HG02938 (cell line): ENCODE measurements at regions not wholly inside any gene's neighbourhood (a gene's known extent, or its start where the extent isn't known, plus 50 kb on each side); places are given as distances from the start of the nearest gene placed in this dataset.
A peak's percentile ranks its signal among the peaks of the same experiment; 100 is the strongest.

Source experiments
- ATAC-seq: cut with Tn5 transposase; IDR thresholded peaks from one replicate; pipeline ENCODE4 v1.9.1; 2021; ENCODE audit warnings: mild to moderate bottlenecking, moderate library complexity; ENCODE audit not compliant: unreplicated experiment

DNA sequence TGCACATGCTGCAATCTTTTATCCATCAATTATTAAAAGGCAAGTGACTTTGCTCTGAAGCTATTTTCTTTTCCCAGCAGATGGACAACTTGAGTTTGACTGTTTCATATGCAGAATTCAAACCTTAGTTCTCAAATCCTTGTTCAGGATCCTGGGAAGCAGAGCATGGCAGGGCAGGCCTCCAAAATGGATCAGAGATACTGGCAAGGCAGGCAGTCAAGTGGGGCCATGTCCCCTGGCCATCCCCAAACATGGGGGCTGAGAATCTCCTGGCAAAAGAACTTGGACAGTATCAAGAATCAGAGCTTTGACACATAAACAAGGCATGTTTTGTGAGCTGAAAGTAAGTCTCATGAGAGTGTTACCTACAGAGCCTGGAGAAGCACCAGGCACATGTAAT is 122.9 kb upstream of the CTNNB1 start:
- no peak for ATAC-seq

DNA sequence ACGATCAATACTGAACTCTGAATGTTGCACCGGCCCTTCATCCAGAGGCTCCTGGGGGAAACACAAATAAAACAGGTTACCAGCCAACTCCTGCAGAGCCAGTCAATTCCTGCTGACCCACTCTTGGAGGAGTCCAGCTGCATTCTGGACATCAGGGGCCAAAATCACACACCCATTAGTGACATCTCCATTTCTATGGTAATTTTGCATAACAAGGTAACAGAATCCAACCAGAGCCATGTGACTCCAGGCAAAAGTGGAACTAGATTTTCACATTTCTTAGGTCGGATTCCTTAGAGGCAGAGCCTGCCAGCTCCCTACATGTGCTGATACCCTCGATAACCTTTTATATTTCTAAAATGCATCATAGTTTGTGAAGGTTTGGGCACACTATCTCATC is 119.2 kb upstream of the CTNNB1 start:
- no peak for ATAC-seq

DNA sequence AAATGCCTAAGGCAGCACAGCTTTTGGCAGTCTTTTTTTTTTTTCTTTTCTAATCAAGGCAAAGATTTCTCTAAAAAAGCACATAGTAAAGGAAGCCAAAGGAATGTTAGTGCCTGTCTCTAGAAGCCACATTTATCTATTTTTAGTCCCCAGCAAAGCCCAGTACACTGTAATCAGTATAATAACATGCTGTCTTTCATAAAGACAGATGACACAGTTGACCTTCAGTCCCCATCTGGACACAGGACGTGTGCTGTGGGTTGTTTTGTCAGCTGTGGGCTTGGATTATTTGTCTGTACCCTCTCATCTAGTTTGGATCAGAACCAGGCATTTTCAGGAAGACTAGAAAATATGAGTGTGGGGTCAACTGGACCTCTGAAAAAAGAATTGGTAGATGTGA is 110.4 kb upstream of the CTNNB1 start:
- no peak for ATAC-seq

DNA sequence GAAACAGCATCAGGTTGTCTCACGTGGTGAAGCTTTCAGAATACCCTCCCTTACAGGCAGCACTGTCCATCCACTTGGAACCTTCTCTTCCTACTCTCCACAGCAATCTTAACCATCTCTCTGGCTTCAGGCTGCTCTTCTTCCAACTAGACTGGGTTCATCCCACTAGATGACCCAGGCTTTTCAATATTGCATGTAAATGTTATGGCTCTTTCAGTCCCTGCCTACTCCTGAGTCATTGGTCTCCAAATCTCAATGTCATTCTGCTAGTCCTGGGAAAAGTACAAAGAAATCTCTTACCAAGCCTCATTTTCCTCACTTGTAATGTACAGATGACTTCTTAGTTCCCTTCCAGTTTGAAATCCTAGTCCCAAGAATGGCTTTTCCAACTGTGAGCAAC is 109.7 kb upstream of the CTNNB1 start:
- no peak for ATAC-seq

DNA sequence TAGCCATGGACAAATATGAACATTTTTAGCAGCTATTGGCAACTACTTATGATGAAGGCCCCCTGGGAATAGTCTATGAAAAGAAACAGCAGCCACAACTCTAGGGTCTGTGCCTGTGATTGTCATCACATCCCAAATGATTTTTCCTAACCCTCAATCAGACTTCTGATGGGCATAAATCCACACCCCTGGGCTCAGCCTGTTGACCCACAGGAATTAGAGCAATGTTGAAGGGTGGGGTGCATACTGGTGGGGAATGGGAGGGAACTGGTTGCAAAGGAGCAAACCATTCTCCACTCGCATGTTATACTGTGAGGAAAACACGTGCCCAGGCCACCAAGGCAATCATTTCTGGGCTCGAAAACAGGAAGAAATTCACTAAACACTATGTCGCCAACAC is 106.5 kb upstream of the CTNNB1 start:
- ATAC-seq: no peak

DNA sequence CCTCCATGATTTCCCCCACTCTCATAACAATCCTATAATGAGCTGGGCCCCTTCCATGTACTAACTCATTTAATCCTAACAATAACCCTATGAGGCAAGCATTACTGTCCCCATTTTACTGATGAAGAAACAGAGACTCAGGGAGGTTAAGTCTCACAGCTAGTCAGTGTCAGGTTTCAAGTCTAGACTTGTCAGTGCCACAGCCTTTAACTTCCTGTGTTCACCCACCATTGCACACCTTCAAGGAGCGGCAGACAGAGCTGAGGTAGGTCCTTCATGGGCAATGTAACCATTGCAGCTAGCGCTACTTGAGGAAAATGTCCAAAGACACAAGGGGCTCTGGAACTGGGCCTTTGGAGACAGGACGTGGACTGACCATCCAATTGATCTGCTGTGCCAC is 105.8 kb upstream of the CTNNB1 start:
- no peak for ATAC-seq

DNA sequence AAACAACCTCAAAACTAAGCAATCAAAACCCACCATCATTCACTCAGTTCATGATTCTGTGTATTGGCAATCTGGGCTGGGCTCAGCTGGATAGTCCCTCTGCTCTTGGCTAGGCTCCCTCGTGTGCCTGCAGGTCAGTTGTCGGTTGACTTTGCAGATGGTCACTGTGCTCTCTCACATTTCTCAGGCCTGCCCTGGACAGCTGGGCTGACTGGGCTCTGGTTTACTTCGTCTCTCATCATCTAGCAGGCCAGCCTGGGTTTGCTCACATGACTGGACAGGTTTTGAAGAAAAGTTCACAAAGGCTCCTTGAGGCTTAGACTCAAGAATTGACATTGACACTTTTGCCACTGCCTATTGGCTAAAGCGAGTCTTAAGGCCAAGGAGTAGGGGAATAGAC is 105.0 kb upstream of the CTNNB1 start:
- no peak for ATAC-seq

DNA sequence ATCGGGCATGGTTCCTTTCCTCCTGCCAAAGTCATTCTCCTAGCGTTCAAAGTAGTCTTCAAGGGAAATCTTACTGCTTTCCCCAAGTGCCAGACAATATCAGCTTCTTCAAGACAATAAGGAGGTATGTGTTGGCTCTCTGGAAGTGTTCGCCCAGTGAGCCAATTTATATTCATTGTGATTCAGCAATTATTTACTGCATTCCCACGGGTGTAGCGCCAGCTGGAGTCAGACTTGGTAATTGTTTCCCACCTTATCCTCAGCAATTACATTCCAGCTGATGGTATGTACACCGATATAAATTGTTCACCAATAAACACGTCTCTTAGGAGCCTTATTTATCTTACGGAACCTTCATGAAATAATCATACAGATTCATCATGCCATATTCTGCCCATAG is 103.6 kb upstream of the CTNNB1 start:
- no peak for ATAC-seq

DNA sequence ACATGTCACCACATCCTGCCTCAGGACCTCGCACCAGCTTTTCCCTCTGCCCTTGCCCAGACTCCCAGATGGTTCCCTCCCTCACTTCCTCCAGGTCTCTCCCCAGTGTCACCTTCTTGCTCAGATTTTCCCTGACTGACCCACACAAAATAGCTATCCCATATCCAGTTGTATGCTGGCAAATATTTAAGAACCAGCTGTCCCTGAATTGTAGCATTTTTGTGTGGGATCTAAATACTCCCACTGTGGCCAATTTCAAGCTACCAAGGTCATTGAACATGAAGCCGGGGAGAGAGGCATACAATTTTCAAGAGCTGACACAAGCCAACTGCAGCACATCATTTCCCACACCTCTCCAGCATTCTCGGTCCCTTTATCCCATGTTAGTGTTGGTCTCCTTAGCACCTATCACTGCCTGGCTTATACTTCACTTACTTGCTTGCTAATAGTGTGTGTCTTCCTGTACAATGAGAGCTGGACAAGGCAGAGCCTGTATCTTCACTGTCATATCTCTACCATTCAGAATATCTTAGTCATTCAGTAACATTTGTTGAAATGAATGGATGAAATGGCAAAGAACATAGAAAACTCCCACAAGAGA is 101.3 kb upstream of the CTNNB1 start:
- ATAC-seq: no peak

DNA sequence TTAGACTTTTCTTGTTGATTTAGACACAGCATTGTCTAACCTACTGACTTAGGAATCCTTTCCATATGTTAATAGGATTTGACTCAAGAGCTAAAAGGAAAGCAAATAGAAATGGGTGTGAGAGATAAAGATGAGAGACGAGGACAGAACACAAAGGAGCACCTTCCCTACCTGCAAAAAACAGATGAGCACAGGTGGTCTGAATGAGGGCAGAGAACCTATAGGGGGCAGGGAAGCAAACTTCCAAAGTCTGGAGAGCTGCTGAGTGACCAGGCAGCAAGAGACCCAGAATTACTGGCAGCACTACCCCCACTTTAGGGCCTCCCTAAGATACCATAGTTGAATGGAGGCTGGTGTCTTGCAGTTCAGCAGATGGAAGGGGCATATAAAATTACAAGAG is 98.1 kb upstream of the CTNNB1 start:
- ATAC-seq: no peak

DNA sequence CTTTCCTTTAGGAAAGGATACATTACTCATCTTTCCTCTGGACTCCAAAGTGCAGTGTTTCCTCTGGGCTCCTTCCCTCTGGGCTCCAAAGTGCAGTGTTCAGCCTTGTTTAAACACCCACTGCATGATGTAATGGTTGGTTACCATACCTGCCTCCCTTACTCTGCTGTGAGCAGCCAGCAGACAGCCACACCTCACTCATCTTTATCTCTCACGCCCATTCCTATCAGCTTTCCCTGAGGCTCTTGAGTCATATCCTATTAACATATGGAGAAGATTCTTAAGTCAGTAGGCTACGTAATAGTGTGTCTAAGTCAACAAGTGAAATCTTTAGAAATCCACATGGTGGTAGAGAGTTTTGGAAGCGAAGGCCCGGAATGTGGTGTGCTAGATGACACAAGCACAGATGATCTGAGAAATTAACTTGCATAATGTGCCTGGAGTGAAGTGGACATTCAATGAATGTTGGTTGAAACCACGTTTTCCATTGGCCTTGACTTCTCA is 97.2 kb upstream of the CTNNB1 start:
- ATAC-seq: no peak

DNA sequence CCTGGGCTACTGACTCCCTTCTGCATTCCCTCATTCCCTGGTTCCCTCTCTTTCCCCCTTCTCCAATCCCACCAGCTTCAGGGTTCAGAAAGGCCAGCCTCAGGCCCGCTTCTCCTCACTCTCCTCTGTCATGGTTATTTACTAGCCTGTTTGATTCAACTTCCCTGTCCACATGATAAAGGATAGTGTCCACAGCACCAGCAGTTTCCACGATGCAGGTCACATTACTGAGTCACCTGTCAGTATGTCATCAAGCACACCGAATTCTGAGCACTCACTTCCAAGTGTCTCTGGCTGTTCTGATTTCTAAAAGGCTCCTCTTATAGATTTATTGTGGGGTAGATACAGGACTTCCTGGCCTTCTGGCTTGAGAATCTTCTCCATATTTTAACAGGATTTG is 96.6 kb upstream of the CTNNB1 start:
- no peak for ATAC-seq

DNA sequence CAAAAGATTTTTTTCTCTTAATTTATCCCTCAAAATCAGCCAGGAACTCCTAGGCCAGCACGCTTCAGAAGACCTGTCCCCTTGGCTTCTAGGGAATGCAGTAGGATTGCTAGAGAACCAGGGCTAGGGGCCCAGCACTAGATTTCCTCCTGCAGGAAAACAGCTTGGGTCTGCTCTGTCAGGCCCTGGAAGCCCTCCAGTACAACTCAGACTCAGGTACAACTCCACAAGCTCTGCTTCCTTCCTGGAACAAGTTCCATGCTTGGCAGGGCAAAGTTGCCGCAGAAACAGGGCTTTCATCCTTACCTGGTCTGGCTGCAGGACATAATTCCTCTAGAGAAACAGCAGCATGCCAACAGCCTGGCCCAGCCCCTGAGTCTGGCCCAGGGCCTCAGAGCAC is 96.1 kb upstream of the CTNNB1 start:
- ATAC-seq: no peak

DNA sequence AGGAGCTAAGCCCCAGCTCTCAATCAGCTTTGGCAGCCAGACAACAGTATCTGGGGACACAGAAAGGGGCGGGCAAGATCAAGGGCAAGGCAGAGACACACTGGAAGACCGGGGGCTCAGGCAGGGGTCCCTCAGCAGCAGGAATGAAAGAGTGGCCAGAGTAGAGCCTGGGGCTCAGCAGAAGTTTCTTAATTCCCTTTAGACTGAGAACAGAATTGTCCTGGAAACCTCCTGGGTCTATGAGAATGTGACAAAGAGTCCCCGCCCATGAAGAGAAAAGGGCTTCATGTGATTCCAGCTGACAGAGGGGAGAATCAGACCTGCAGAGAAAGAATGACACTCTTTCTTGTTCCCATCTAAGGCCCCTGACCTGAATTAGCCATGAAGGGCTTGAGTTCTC is 95.2 kb upstream of the CTNNB1 start:
- ATAC-seq: no peak

DNA sequence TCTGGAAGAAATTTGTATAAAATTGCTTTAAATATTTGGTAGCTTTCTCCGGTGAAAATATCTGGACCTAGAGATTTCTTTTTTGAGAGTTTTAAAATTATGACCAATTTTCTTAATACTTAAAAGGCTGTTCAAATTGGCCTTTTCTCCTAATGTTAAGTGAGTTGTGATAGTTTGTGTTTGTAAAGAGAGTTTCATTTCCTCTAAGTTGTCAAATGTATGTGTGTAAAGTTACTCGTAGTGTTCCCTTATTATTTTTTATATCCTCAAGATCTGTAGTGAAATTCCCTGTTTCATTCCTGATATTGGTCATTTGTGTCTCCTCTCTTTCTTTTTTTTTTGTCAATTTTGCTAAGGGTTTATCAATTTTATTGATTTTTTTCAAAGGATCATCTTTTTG is 92.6 kb upstream of the CTNNB1 start:
- no peak for ATAC-seq

DNA sequence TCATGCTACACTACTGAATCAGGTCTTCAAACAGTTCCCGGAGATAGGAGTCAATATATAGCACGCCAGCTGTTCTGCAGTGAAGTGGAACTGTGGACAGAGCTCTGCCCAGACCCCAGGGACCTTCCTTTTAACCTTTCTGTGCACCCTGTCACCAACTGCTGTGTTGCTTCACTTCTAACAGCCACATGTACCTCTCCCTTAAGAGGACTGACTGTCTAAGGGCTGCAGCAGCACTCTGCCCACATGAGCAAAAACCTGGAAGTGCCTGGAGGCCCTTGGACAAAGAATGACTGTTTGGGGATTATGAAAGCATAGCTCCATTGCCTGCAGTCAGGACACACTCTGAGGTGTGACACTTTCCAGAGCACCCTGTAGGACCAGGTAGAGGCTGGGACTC is 88.3 kb upstream of the CTNNB1 start:
- ATAC-seq: no peak

DNA sequence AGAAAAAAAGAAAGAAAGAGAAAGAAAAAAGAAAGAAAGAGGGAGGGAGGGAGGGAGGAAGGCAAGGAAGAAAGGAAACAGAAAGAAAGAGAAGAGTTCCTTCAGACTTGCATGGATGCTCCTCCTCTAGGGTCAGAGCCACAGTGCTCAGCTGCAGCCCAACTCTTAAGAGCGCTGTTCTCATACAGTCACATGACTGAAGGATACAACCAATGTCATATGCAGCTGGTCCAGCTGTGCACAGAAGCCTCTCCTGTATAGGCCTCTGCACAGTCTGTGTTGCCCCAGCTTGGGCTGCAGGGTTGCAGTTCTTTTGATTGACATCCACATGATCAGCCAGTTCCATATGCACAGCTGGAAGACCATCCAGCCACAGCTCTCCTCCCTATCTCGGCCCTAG is 86.8 kb upstream of the CTNNB1 start:
- no peak for ATAC-seq

DNA sequence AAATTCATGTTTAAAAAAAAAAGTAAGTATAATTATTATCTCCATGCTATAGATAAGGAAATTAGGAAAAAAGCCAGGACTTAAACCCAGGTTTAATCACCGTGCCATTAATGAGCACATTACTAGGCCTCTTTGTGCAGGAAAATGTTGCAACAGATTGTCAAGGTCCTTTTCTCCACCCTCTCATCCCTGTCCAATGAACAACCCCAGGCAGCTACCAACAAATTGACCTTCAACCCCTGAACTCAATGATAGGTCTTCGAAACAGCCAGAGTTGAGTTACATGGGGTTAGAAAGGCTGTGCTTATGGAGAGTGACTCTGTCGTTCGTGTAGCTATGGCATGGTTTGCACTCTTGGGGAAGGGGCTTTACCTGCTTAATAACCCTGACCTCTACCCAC is 84.2 kb upstream of the CTNNB1 start:
- ATAC-seq: no peak

DNA sequence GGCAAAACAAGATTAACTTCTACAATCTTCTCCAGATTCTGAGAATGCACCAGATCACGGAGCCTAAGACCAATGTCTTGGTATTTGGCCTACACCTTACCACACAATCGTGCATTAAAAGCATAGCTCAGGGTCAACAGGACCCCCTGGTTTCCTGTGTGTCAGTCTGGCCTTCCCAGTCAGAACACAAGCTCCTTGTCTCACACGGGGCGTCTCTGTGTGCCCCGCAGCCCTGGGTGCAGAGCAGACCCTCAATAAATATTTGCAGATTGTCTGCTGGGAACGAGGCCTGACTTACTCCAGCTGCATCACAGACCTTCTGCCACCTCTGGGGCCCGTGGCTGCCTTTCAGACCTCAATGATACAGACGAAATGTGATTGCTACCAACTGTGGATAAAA is 82.5 kb upstream of the CTNNB1 start:
- no peak for ATAC-seq

DNA sequence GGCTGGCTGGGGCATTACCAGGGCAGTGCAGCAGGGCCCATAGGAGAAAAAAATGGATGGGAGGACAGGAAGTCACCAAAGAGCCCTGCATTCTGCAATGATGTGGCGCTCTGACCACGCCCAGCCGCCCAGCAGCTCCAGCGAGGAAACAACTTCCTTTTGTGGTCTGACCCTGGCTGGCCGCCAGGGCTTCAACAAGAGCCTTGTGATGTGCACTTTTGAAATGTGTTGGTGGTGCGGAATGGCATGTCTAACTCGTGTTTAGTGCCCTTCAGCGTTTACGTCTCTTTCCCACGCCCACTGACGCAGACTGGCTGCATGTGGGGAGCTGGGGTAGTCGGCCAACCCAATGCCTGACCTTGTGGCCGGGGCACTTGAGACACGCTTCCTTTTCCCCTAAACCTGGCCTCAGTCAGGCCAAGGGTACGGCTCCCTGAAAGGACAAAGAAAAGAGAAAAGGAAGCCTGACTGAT is 81.9 kb upstream of the CTNNB1 start:
- peak; percentile 80 for ATAC-seq

DNA sequence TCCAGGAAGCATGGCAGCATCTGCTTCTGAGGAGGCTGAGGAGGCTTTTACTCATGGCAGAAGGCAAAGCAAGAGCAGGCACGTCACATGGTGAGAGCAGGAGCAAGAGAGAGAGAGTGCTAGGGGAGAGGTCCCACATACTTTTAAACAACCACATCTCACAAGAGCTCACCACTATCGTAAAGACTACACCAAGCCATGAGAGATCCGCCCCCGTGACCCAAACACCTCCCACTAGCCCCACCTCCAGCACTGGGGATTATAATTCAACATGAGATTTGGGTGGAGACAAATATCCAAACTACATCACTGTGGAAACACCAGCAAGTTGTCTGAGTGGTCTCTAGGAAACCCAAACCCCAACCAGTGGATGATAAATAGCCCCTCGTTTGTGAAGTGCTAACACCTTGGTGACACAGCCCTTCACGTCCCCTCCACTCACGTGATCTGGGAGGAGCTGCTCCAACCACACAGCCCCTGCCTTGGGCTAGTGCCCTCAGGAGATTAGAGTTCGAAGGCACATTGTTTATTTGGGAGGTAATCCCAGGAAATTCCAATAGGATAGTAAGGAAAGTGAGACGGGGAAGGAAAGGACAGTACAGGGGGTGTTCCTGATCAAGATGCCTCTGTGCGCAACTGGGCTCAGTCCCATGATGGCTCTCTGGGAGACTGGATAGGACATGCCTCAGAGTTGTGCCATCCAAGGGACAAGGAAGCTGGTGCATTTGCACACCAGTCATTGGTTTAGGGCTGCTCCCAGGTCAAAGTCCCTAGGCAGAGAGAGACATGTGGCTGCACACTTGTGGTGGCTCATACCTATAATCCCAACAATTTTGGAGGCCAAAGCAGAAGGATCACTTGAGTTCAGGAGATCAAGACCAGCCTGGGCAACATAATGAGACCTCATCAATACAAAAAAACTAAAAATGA is 80.6 kb upstream of the CTNNB1 start:
- no peak for ATAC-seq

DNA sequence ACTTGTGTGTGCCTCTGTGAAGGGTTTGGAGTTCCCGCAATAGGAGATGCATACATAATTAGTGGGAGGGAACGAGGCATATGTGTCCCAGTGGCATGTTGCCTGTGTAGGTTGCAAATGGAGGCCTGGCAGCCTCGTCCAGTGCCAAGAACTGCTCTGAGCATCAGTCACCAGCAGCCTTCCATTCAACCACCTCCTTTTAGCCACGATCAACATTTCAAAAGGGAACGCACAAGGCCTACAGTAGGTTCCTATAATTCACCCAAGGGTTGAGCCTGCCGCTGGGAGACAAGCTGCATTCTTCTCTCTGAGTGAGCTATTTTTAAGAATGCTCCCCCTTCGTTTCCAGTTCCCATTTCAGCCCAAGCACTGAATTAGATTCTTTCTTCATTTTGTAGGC is 78.8 kb upstream of the CTNNB1 start:
- ATAC-seq: no peak
